ENCODE measurements at regions not wholly inside any gene's neighbourhood (a gene's known extent, or its start where the extent isn't known, plus 50 kb on each side); places are given as distances from the start of the nearest gene placed in this dataset.

- TF ChIP-seq ZFX (IDR thresholded peaks at IDR 0.05) (no peak), CTCF (conservative IDR thresholded peaks at IDR 0.05) (peak; percentile 47)
Measured at GRCh38 chr6:145042559-145042958, 692.8 kb downstream of the EPM2A start.

GRCh38 chr6:145043926-145044500 lies 691.3 kb downstream of the EPM2A start:
- H3K27ac ChIP-seq: no peak overlapping the region
- TF ChIP-seq CTCF (conservative IDR thresholded peaks at IDR 0.05): no peak
- TF ChIP-seq ZFX (IDR thresholded peaks at IDR 0.05): no peak

More at GRCh38 chr6:145042559-145042958, 692.8 kb downstream of the EPM2A start:
- H3K27ac ChIP-seq: no peak overlapping the region

GRCh38 chr6:145044641-145045246 lies 690.6 kb downstream of the EPM2A start:
- no peak for TF ChIP-seq CTCF (conservative IDR thresholded peaks at IDR 0.05)
- TF ChIP-seq ZFX (IDR thresholded peaks at IDR 0.05): no peak
- no peak overlapping the region for H3K27ac ChIP-seq

- TF ChIP-seq ZFX (IDR thresholded peaks at IDR 0.05): no peak
- no peak for TF ChIP-seq CTCF (conservative IDR thresholded peaks at IDR 0.05)
- H3K27ac ChIP-seq: no peak overlapping the region
Measured at GRCh38 chr6:145045582-145045981, 689.7 kb downstream of the EPM2A start.

GRCh38 chr6:145047891-145048290 lies 687.4 kb downstream of the EPM2A start:
- TF ChIP-seq CTCF (conservative IDR thresholded peaks at IDR 0.05) (no peak), ZFX (IDR thresholded peaks at IDR 0.05) (no peak)
- no peak overlapping the region for H3K27ac ChIP-seq

GRCh38 chr6:145051661-145052060 lies 683.7 kb downstream of the EPM2A start:
- no peak overlapping the region for H3K27ac ChIP-seq
- TF ChIP-seq CTCF (conservative IDR thresholded peaks at IDR 0.05): no peak
- TF ChIP-seq ZFX (IDR thresholded peaks at IDR 0.05): no peak

GRCh38 chr6:145055567-145055966 lies 679.8 kb downstream of the EPM2A start:
- no peak for TF ChIP-seq ZFX (IDR thresholded peaks at IDR 0.05)
- no peak for TF ChIP-seq CTCF (conservative IDR thresholded peaks at IDR 0.05)
- H3K27ac ChIP-seq: no peak overlapping the region

Measured in C4-2B (cell line).